ENCODE measurements at regions not wholly inside any gene's neighbourhood (a gene's known extent, or its start where the extent isn't known, plus 50 kb on each side); places are given as distances from the start of the nearest gene placed in this dataset.

- Histone ChIP-seq H4K20me1 (ENCODE audit: insufficient read depth, low read length) (peaks cover 2% of the 10 kb centered on the region; the same call in 1 of the 2 replicates), H3K4me2 (ENCODE audit: low read depth, low read length) (no peak overlapping the region), H3K27me3 (ENCODE audit: control insufficient read depth in 1 of 2, insufficient read depth in 2 of 2, low read length in 2 of 2) (no peaks in the 10 kb centered on the region), H3K4me1 (ENCODE audit: insufficient read depth, low read length) (no peaks in the 10 kb centered on the region), H3K9ac (ENCODE audit: insufficient read depth, low read depth, low read length) (no peak overlapping the region), H3K4me3 (replicated peaks in 1 of 3; ENCODE audit: insufficient read depth in 1 of 3, low read depth in 2 of 3, low read length in 3 of 3) (no peak overlapping the region), H3K9me3 (ENCODE audit: low read length) (no peaks in the 10 kb centered on the region), H3K27ac (ENCODE audit: extremely low read length, insufficient read depth, low read length) (no peak overlapping the region), H2AFZ (ENCODE audit: low read length) (no peak overlapping the region), H3K79me2 (ENCODE audit: insufficient read depth, low read length) (no peaks in the 10 kb centered on the region), H3K36me3 (replicated peaks in 1 of 2; ENCODE audit: control insufficient read depth in 1 of 2, insufficient read depth in 2 of 2, low read length in 2 of 2) (no peaks in the 10 kb centered on the region)
- no peak for TF ChIP-seq HMG20A (CRISPR knock-in tag; IDR thresholded peaks at IDR 0.05; ENCODE audit: borderline replicate concordance)
- TF ChIP-seq ERF (CRISPR knock-in tag; IDR thresholded peaks at IDR 0.05) = no peak
- TF ChIP-seq CBX1 (IDR thresholded peaks at IDR 0.05; ENCODE audit: low read depth) = no peak
- no peak for TF ChIP-seq SATB2 (CRISPR knock-in tag; IDR thresholded peaks at IDR 0.05)
- TF ChIP-seq, protein P1, sequence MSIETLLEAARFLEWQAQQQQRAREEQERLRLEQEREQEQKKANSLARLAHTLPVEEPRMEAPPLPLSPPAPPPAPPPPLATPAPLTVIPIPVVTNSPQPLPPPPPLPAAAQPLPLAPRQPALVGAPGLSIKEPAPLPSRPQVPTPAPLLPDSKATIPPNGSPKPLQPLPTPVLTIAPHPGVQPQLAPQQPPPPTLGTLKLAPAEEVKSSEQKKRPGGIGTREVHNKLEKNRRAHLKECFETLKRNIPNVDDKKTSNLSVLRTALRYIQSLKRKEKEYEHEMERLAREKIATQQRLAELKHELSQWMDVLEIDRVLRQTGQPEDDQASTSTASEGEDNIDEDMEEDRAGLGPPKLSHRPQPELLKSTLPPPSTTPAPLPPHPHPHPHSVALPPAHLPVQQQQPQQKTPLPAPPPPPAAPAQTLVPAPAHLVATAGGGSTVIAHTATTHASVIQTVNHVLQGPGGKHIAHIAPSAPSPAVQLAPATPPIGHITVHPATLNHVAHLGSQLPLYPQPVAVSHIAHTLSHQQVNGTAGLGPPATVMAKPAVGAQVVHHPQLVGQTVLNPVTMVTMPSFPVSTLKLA (IDR thresholded peaks at IDR 0.05) = no peak
- TF ChIP-seq CREB1 (IDR thresholded peaks at IDR 0.05) = no peak
- no peak for TF ChIP-seq CREB1 (CRISPR knock-in tag; IDR thresholded peaks at IDR 0.05)
- no peak for TF ChIP-seq CAMTA2 (CRISPR knock-in tag; IDR thresholded peaks at IDR 0.05; ENCODE audit: borderline replicate concordance)
- no peak for TF ChIP-seq GATAD1 (CRISPR knock-in tag; IDR thresholded peaks at IDR 0.05)
- TF ChIP-seq ZBTB34 (CRISPR knock-in tag; IDR thresholded peaks at IDR 0.05) = no peak
- TF ChIP-seq, protein P2, sequence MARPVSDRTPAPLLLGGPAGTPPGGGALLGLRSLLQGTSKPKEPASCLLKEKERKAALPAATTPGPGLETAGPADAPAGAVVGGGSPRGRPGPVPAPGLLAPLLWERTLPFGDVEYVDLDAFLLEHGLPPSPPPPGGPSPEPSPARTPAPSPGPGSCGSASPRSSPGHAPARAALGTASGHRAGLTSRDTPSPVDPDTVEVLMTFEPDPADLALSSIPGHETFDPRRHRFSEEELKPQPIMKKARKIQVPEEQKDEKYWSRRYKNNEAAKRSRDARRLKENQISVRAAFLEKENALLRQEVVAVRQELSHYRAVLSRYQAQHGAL (CRISPR knock-in tag; IDR thresholded peaks at IDR 0.05; ENCODE audit: not compliant biosample characterization) = no peak
- no peak for DNase-seq (ENCODE audit: low spot score)
- ChIA-PET POLR2A (no interaction called here), CTCF (ENCODE audit: low intra/inter-chr PET ratio, low total read pairs) (no interaction called here)
- no peak for ATAC-seq
- intact Hi-C loops (cut with micrococcal nuclease; ENCODE audit: unreplicated experiment) = no loop called here
- in situ Hi-C loops (cut with HindIII; ENCODE audit: extremely low pct_ligation_motif_present, low pct_unique_long_range_greater_than_20kb) = no loop called here
- no TSS peak for BruUV-seq (replicated peaks)
- WGBS (ENCODE audit: low lambda C conversion rate) = 60% methylated on average over 3 of the region's 3 CpGs
- FAIRE-seq = no peak
These were observed 871.2 kb upstream of the POU3F3 start for GRCh38 chr2:103982691-103983090.

All from HepG2 (cell line).